HTR-8/SVneo (cell line): ENCODE measurements at regions not wholly inside any gene's neighbourhood (a gene's known extent, or its start where the extent isn't known, plus 50 kb on each side); places are given as distances from the start of the nearest gene placed in this dataset.
A peak's percentile ranks its signal among the peaks of the same experiment; 100 is the strongest.

Source experiments
- DNase-seq: peaks from one replicate; pipeline ENCODE4 v3.0.0; 2011; ENCODE audit warnings: low spot score, mixed read lengths; ENCODE audit not compliant: insufficient read length
- FAIRE-seq: peaks from 2 replicates; lab custom pipeline; 2011; peaks lifted over from hg19 to GRCh38; lab: Jason Lieb, UNC

DNA sequence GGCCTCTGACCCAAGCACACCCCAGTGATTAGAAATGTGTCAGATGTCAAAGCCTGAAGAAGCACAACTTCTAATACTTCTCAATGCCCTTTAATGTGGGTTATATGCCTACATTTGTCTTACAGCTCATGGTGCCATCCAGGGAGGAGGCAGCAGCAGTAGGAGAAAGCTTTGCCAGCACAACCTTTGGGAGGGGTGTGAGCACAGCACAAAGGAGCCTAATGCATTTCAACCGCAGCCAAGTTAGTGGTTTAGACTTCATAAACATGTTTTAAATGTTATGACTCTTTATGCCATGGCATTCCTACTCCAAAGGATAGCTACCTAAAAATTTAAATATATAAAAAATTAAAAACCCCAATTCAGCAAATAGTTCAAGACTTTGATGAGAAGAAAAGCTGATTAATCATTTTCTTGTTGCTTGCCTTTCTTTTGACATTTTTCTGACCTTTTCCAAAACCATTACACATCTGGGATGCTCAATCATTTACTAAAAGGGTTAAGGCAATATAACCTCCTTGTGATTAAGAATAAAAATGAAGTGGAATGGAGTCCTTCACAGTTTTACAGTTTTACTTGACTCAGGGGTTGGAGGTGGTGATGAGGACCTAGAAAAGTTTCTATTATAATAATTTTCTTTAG lies 142.7 kb downstream of the DLEU7 start:
- DNase-seq, result no peak
- FAIRE-seq, result no peak

DNA sequence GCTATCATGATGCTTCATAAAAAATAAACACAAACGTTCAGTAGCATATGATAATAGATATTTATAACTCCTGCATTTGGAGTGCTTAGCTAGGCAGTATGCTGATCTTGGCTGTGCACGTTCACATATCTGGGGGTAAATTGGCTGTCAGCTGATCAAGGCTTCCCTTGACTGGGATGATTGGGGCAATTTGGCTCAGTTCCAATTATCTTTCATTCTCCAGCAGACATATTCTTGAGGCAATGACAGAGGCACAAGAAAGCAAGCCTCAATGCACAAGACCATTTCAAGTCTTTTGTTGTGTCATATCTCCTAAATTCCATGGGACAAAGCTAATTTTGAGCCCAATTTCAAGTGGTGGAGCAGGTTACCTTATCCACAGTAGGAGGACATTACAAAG lies 142.0 kb downstream of the DLEU7 start:
- FAIRE-seq (no peak), DNase-seq (no peak)

DNA sequence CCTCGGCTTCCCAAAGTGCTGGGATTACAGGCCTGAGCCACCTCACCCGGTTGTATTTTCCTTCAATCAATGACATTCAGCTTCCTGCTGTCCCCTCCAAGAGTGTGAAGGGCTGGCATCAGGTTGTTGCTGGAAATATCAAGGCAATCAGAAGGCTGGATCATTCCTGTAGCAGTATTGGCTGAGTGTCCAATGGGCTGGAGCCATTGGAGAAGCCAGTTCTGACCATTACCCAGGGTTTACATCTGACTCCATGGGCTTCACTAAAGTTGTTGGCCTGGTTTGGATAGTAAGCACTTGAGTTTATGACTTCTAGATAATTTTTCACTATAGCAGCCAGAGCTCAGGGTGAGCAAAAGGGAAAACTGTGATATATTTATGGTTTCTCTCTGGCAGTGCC lies 137.0 kb downstream of the DLEU7 start:
- no peak for FAIRE-seq
- no peak for DNase-seq

DNA sequence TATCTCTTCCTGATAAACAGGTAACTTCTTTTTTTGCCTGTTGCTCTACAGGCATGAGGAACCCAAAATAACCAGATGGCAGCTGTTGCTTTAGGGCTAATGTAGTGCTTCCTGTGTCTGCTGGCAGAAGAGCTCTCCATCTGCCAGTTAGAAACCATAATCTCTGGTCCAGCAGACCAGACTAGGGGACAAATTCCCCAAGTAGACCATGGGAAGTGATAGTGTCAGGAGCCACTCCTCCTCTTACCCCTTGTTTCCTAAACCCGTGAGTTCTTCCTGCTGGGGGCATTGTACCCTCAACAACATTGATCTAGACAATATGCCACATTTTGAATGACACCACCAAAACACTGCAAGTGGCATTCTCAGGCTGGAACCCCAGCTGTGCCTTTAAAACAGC lies 135.9 kb downstream of the DLEU7 start:
- FAIRE-seq, result no peak
- DNase-seq, result no peak

DNA sequence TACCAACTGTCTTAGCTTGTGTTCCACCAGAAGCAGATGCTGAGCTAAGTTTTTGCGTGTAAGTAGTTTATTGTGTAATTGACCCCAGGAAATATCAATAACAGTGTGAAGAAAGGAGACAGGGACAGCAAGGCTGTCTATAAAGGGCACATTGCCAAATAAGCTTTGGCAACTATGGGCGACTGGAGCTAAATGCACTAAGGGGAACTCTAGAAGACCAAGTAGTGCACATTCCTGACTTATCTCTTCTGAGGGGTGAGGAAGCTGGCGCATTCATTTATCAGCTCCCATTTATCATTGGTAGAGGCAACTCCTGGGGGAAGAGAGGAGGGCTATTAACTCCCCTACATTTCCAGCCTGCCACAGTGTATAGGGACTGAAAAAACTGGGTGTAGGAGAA lies 135.0 kb downstream of the DLEU7 start:
- no peak for FAIRE-seq
- no peak for DNase-seq

DNA sequence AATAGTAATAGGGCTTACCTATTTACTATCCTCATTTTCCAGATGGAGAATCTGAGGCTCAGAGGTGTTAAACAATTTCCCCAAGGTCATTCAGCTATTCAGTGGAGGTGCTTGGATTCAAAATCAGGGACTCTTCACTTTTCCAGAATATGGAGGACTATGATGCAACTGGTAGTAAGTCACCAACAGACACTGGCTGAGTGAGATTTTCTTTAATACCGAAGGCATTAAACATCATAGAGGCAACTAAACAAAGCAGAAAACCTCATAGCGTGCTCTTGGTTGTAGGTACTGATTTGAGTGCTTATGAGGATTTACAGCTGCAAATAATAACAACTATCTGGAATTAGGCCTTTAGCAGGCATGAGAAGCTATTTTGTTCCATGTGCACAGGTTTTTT lies 134.4 kb downstream of the DLEU7 start:
- FAIRE-seq, result no peak

DNA sequence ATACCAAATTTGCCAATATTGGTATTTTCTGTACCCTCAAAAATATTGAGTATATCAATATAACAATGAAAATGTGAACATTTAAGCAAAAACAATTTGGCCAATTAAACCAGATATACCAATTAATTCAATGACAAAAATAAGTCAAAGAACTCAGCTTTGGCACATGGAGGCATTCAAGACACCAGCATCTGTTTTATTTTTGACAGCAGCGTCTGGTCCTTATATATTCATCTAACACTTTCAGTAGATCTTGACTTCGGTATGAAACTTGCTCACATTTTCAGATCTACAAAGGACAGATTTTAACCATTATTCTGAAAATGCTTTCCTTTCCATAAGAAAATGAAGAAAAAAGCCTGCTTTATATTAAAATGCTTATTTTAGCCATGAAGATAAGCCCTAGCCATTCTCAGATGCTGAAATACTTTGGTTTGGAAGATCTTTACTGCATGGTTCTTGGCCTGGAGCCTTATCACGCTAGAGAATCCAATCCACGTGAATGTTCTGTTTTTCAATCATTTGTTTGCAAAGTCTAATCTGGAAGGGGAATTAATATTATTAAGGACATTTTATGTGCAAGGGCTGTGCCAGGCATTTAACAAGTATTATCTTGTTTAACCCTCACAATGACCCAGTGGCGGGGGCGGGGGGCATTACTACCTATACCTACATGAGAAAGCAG lies 132.2 kb downstream of the DLEU7 start:
- FAIRE-seq (no peak), DNase-seq (no peak)

More for the DNA sequence above, 134.4 kb downstream of the DLEU7 start:
- no peak for DNase-seq

DNA sequence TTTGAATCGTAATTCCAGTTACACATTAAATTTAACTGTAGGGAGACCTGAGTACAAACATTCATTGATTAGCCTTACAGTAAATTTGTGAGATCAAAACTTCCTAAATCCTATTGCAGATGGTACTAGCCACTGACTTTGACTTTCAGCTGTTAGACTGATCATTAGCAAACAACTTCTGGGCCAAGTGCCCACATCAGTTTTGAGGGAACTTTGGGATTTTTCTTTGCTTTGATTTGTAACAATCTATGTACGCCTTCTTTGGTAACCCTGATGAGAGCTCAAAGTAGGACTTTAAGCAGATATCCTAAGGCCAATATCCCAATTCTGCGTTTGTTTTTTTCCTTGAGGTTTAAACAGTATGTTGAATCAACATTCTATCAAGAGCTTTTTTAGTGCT lies 131.5 kb downstream of the DLEU7 start:
- FAIRE-seq, result no peak
- DNase-seq, result no peak

DNA sequence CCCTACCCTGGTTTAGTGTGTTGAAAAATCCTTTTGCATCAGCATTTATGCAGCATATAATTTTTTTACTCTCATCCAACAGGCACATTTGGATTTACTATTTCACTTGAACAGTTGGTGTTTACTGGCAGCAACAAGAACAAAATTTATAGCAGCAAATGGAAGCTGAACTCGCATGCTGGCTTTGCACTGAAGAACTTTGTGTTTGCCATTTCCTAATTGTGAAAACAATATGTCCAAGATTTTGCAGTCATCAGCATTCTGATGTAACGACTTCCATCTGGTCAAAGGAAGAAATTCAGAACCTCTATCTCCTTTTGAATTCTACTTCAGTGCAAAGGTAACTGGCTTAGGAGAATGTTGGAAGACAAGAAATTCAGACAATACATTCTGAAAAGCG lies 131.0 kb downstream of the DLEU7 start:
- no peak for FAIRE-seq

DNA sequence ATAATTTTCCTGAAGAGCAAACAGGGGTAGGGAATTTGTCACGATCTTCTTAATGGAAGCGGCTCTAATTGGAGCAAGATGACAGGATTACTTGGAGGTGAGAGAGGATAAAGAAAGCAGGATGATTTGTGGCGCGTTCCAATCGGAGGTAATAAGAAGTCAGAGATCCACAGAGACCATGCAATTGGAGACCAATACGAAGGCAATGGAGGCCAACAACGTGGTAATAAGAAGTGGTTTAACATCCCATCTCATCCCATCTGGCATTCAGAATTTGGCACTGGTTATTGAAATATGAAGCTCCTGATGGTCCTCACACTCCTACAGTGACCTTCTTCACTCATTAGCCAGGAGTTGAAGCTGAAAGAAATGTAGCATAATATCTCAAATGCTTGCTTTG lies 130.6 kb downstream of the DLEU7 start:
- DNase-seq, result no peak
- no peak for FAIRE-seq

More for the DNA sequence above, 131.0 kb downstream of the DLEU7 start:
- DNase-seq, result no peak

DNA sequence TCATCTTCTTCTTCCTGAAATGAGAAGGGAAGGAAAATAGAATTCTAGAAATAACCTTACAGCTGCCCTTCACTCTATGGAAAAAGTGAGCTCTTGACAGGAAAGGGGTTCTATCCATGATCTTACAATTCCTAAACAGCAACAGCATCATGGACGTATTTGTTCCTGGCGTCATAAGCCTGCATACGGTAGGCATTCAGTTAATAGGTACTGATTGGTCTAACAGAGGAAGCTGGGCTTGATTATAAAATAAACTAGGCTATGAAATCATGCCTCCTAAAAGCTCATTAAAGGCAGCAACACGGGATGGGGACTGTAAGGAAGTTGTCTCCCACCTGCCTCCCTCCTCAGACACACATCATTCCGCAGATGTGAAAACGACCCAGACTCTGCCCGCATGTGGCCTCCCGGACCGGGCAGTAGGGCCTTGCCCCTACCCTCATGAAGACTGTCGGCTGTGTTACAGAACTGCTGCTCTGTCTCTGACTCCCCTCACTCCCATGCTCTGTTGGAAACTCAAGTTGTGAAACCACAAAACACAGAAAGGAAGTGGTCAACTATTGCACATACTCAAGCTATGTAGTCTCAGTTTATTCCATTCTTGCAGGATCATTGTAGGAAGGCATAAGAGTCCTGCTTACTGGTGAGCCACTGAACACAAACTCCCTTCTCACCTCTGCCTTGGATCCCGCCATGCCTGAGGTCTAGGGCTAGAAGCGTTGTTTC lies 129.8 kb downstream of the DLEU7 start:
- FAIRE-seq (no peak), DNase-seq (peak; percentile 12)

DNA sequence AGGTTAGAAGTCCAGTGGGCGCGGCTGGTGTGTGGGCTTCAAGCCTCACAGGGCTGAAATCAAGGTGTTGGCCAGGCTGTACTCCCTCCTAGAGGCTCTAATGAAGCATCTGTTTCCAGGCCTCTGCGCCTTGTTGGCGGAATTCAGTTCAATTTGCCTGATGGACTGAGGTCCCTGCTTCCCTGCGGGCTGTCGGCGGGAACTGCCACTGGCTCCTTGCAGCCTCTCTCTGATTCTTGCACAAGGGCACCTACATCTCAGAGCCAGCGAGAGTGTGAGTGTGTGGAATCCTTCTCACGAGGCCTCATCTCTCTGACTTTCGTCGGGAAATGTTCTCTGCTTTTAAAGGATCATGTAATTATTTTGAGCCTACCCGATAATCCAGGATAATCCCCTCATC lies 128.6 kb downstream of the DLEU7 start:
- no peak for FAIRE-seq
- DNase-seq, result no peak

DNA sequence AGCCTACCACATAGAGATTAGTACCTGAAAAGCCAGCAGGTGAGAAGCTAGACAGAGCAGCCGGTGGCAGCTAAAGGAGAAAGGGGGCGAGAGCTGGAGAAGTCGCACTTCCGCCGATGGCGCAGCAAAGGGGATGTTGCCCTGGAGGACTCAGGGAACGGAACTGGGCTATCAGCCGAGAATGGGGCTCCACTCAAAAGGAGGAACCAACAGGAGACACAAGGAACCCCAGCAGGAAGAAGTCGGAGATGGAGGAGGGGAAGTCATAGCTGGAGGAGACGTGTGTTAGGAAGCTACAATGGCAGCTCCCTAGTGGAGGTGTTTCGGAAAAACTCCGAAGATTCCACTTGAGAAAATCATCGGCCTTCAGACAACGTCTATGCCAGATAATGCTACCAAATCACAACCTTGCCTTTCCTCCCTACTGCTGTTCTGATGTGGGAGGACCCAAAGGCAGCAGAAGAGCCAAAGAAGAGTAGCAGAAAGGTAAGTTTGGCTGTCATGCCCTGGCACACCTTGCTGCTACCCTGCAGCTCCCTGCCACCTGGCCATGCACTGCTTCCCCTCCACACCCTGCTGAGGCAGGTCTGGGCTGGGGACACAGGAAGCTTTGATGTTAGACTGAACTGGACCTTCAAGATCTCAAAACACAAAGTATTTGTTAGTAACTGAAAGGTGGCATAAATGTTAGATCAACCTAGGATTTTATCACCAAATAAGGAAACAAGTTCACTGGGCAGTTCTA lies 127.9 kb downstream of the DLEU7 start:
- no peak for DNase-seq
- no peak for FAIRE-seq

DNA sequence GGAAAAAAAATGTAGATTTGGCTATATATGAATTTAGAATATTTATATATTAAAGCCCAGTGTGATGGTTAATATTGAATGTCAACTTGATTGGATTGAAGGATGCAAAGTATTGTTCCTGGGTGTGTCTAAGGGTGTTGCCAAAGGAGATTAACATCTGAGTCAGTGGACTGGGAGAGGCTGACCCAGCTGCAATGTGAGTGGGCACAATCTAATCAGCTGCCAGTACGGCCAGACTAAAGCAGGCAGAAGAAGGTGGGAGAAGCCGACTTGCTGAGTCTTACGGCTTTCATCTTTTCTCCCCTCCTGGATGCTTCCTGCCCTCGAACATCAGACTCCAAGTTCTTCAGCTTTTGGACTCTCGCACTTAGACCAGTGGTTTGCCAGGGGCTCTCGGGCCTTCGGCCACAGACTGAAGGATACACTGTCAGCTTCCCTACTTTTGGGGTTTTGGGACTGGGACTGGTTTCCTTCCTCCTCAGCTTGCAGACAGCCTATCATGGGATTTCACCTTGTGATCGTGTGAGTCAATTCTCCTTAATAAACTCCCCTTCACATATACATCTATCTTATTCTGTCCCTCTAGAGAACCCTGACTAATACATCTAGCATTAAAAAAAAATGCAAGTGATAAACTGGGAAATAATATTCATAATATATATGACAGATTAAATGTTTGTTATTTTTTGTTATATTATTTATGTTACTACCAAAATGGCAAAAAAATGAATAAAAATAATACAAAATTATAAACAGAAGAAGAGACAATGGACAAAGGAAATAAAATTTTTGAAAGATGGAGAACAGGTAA lies 122.4 kb downstream of the DLEU7 start:
- no peak for FAIRE-seq

DNA sequence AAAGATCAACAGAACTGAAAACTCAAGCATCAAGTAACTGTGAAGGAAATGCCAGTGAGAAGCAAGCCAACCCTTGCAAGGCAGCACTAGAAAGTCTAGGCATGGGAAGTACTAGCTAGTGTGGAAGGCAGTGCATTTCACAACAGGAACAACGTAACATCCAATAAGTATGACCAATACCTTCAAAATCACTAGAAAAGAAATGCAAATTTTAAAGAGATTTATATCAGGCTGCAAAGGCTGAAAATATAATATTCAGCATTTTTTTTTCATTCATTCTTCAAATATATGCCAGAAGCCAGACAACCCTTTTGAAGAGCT lies 121.9 kb downstream of the DLEU7 start:
- FAIRE-seq, result no peak
- no peak for DNase-seq

More for the DNA sequence above, 122.4 kb downstream of the DLEU7 start:
- DNase-seq, result no peak

DNA sequence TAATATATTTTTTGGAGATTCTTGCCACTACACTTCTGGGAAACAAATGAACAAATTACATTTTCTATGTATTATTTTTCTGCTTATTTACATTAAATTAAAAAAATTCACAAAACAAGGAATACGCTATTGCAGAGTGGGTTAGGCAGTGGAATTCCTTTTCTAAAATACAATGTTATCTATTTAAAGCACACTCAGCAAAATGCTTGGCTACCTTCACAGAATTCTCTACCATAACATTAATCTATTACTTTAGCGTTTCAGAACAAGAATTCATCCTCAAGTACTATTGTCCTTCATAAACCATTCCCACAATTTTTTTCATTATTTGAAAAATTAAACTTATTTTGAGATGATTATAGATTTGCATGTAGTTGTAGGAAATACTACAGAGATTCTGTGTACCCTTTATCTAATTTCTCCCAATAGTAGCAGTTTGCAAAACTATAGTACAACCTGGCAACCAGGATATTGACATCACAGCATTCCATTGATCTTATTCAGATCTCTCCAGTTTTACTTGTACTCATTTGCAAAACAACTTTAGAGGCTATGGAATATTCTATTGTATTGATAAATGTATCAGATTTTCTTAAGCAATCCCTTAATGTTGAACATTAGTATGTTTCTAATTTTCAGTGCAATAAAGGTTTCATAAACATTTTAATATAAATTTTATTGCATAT lies 120.9 kb downstream of the DLEU7 start:
- DNase-seq, result no peak
- FAIRE-seq, result no peak

DNA sequence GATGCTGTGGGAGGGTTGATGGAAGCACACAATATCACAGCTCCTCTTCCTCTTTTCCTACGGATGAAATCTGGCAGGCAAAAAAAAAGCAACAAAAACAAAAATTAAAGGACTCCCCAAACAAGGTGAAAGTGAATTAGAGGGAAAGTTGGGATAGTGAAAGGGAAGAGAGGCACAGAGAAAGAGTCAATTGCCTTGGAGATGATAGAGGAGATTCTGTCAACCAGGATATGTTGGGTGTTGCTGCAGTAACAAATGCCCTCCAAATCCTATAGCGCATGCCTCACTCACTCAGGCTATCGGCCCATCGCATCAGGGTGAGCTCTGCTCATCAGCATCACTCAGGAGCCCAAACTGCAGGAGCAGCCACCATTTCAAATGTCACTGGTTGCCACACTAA lies 119.1 kb downstream of the DLEU7 start:
- FAIRE-seq (no peak), DNase-seq (no peak)

DNA sequence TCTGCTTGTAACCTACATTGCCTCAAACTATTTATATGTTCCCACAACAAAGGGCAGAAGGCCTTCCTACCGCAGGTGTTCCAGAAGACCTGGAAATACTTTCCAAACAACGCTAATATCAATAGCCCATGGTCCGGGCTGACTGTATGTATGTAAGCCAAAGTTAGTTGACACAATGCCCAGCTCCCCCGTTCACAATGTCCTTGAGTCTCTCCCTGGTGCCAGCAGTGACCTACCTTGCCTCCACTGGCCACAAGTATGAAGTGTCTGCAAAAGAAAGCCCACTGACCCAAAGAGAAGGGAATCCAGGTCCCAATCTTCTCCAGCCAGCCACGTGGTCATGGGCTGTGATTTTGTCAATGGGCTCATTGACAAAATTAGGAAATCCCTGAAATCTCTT lies 118.6 kb downstream of the DLEU7 start:
- no peak for DNase-seq
- FAIRE-seq, result no peak

DNA sequence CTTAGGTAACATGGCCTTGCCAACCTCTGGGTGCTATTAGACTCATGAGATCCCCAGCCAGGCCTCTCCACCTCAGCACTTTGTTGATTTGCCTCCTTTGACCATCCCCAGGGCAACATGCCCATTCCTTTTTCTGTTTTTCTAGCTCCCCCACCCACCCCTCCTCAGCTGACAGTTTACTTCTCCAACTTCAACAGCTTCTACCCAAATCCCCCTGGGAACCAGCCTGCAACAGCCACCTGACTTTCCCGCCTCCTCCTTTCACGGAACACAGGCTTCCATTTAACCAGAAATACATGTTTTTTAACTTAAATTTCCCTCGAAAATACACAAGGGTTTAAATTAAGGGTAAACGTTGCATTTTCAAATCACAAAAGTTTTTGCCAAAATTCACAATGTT lies 117.3 kb downstream of the DLEU7 start:
- FAIRE-seq, result no peak
- DNase-seq, result no peak

DNA sequence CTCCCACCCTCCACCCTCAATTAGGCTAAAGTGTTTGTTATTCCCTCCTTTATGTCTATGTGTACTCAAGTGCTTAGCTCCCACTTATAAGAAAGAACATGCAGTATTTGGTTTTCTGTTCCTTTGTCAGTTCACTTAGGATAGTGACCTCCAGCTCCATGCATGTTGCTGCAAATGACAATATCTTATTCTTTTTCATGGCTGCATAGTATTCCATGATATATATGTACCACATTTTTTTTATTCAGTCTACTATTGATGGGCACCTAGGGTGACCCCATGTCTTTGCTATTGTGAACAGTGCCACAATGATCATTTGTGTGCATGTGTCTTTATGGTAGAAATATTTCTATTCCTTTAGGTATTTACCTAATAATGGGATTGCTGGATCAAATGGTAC lies 114.3 kb downstream of the DLEU7 start:
- DNase-seq (no peak), FAIRE-seq (no peak)
